ENCODE measurements at regions not wholly inside any gene's neighbourhood (a gene's known extent, or its start where the extent isn't known, plus 50 kb on each side); places are given as distances from the start of the nearest gene placed in this dataset.
"Not testable (repeated sequence)": the region's sequence is repeated elsewhere in the genome, so short reads cannot be mapped to it uniquely, and the experiment has no call there.

- Histone ChIP-seq H3K36me3 (ENCODE audit: control insufficient read depth, insufficient read depth, low read length) (no peaks in the 10 kb centered on the region), H3K27ac (ENCODE audit: low read depth, low read length) (no peak overlapping the region), H3K27me3 (ENCODE audit: control insufficient read depth, insufficient read depth, low read length) (no peaks in the 10 kb centered on the region), H3K4me3 (ENCODE audit: low read length) (no peak overlapping the region), H3K9ac (ENCODE audit: low read length) (no peak overlapping the region), H3K4me1 (ENCODE audit: control insufficient read depth, insufficient read depth, low read length) (no peaks in the 10 kb centered on the region)
Observed at GRCh38 chr2:5617796-5618195, 74.4 kb upstream of the SOX11 start.

- no peaks in the 10 kb centered on the region for H3K27me3 ChIP-seq (ENCODE audit: control insufficient read depth, insufficient read depth, low read length)
- H3K4me3 ChIP-seq (ENCODE audit: low read length): no peak overlapping the region
- no peak overlapping the region for H3K27ac ChIP-seq (ENCODE audit: low read depth, low read length)
- H3K4me1 ChIP-seq (ENCODE audit: control insufficient read depth, insufficient read depth, low read length): no peaks in the 10 kb centered on the region
- no peak overlapping the region for H3K9ac ChIP-seq (ENCODE audit: low read length)
- no peaks in the 10 kb centered on the region for H3K36me3 ChIP-seq (ENCODE audit: control insufficient read depth, insufficient read depth, low read length)
Observed at GRCh38 chr2:5618271-5618670, 73.9 kb upstream of the SOX11 start.

- not testable (repeated sequence) for H3K27me3 ChIP-seq (ENCODE audit: control insufficient read depth, insufficient read depth, low read length); H3K4me1 ChIP-seq (ENCODE audit: control insufficient read depth, insufficient read depth, low read length); H3K9ac ChIP-seq (ENCODE audit: low read length); H3K36me3 ChIP-seq (ENCODE audit: control insufficient read depth, insufficient read depth, low read length); H3K4me3 ChIP-seq (ENCODE audit: low read length); H3K27ac ChIP-seq (ENCODE audit: low read depth, low read length)
Observed at GRCh38 chr2:5625556-5626065, 66.6 kb upstream of the SOX11 start.

GRCh38 chr2:5628484-5628883 lies 63.7 kb upstream of the SOX11 start:
- H3K27me3 ChIP-seq (ENCODE audit: control insufficient read depth, insufficient read depth, low read length); H3K27ac ChIP-seq (ENCODE audit: low read depth, low read length); H3K4me1 ChIP-seq (ENCODE audit: control insufficient read depth, insufficient read depth, low read length); H3K36me3 ChIP-seq (ENCODE audit: control insufficient read depth, insufficient read depth, low read length); H3K4me3 ChIP-seq (ENCODE audit: low read length); H3K9ac ChIP-seq (ENCODE audit: low read length): not testable (repeated sequence)

- H3K27ac ChIP-seq (ENCODE audit: low read depth, low read length); H3K9ac ChIP-seq (ENCODE audit: low read length); H3K4me3 ChIP-seq (ENCODE audit: low read length); H3K27me3 ChIP-seq (ENCODE audit: control insufficient read depth, insufficient read depth, low read length); H3K36me3 ChIP-seq (ENCODE audit: control insufficient read depth, insufficient read depth, low read length); H3K4me1 ChIP-seq (ENCODE audit: control insufficient read depth, insufficient read depth, low read length): not testable (repeated sequence)
Observed at GRCh38 chr2:5629510-5629909, 62.7 kb upstream of the SOX11 start.

- H3K27ac ChIP-seq (ENCODE audit: low read depth, low read length); H3K4me3 ChIP-seq (ENCODE audit: low read length); H3K36me3 ChIP-seq (ENCODE audit: control insufficient read depth, insufficient read depth, low read length); H3K9ac ChIP-seq (ENCODE audit: low read length); H3K4me1 ChIP-seq (ENCODE audit: control insufficient read depth, insufficient read depth, low read length); H3K27me3 ChIP-seq (ENCODE audit: control insufficient read depth, insufficient read depth, low read length): not testable (repeated sequence)
Observed at GRCh38 chr2:5637051-5637450, 55.1 kb upstream of the SOX11 start.

Data from rectal smooth muscle tissue (tissue), 1 donor.